ENCODE measurements at regions not wholly inside any gene's neighbourhood (a gene's known extent, or its start where the extent isn't known, plus 50 kb on each side); places are given as distances from the start of the nearest gene placed in this dataset.
"Not testable (repeated sequence)": the region's sequence is repeated elsewhere in the genome, so short reads cannot be mapped to it uniquely, and the experiment has no call there.

GRCh38 chr2:208929894-208930427 is 493.9 kb upstream of the MAP2 start:
- no peak for DNase-seq (ENCODE audit: low spot score)

DNA sequence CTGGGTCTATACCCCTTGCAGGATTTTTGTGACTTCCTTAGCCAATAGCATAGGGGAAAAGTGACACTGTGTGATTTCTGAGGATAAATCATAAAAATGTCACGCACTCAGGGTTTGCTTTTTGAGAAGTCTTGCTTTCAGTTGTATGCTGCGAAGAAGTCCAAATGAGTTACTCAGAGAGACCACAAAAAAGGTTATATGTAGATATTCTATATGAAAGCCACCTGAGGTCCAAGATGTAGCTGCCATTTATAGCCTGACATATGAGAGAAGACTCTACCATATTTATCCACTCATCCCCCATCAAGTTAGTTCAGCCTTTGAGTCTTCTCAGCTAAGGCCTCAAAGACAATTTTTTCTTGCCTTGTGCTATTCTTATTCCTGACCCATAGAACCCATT is 488.3 kb upstream of the MAP2 start:
- DNase-seq (ENCODE audit: low spot score): no peak

- DNase-seq (ENCODE audit: low spot score): no peak
These were observed 486.3 kb upstream of the MAP2 start for GRCh38 chr2:208937521-208937920.

DNA sequence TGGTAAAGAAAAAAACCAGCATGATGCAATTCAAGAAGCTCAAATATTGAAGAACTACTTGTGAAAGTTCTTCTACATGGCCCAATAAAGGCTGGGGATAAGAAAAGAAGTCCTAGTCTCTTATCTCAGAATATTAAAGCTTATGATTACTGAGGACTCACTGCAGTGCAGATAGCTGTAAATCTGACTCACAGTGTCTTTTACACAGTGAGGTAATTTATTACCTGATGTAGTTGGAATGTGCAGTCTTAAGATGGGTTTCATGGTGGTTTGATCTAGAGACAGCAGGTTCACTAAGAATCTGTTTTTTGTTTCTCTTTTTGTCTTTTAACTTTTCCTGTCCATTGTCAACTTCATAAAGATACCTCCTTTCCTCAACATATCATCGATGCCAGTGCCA is 484.0 kb upstream of the MAP2 start:
- DNase-seq (ENCODE audit: low spot score): no peak

- no peak for DNase-seq (ENCODE audit: low spot score)
These were observed 478.1 kb upstream of the MAP2 start for GRCh38 chr2:208945719-208946256.

DNA sequence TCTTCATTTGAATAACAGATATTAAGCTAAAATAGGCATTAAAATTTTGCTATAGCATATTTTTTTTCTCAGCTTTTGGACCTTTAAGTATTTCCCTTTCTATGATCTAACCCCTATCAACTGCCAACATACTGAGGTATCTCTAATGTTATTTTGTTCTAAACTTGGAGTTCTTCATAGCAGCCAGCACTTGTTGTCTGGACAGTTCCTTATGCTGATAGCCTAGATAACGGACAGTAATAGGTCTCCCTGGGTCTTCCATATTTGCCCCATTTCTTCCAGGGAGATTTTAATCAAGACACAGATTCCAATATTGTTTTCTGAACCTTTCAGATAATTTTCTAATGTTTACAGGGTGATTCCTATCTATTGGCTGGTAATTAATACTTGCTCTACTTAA is 475.8 kb upstream of the MAP2 start:
- no peak for DNase-seq (ENCODE audit: low spot score)

- no peak for DNase-seq (ENCODE audit: low spot score)
These were observed 453.8 kb upstream of the MAP2 start for GRCh38 chr2:208970070-208970469.

DNA sequence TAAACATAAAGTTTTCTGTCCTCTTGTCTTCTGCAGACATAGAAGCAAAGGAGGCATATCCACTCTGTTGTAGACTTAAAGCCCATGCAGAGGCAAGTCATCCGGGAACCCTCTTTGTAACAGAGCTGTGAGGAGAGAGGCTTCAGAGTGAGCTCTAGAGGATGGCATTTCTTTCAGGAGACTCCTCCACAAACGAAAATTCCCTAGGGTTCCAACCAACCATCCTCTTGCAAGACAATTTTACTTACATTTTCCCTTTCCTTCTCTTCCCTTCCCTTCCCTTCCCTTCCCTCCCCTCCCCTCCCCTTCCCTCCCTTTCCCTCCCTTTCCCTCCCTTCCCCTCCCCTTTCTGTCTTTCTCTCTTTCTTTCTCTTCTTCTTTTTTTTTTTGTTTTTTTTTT is 446.3 kb upstream of the MAP2 start:
- no peak for DNase-seq (ENCODE audit: low spot score)

- no peak for DNase-seq (ENCODE audit: low spot score)
These were observed 444.9 kb upstream of the MAP2 start for GRCh38 chr2:208978946-208979345.

GRCh38 chr2:208980321-208980720 is 443.5 kb upstream of the MAP2 start:
- DNase-seq (ENCODE audit: low spot score): no peak

DNA sequence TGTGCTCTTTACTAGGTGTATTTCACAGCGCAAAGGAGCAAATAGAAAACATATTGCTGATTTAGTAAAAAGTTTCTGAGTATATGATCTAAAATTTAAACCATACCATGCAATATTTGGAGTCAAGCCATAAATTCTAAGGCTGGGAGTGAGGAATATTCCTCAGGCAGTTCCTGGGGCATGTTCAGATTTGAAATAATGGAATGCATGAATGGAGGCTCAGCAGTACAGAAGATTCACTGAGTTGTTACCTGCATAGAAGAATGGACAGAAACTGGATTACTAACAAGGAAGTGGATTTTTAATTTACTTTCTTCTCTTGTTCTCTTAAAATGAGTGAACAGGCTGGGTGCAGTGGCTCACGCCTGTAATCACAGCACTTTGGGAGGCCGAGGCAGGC is 441.0 kb upstream of the MAP2 start:
- DNase-seq (ENCODE audit: low spot score): no peak

DNA sequence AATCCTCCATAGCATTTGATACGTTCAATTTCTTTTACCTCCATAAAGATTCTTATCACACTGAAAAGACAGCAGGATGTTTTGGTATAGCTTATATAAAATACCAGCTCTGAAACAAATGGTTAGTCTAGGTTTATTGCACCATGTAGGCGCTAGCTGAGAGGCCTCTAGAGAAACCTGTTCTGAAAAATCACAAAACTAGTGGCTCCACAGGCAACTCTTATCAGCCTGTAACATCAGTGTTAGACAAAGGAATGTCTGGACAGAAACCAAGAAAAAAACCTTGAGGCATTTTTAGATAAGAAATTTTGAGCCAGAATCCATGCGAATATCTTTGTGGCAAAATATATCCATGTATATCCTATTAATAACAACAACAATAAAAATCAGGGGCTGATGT is 440.4 kb upstream of the MAP2 start:
- no peak for DNase-seq (ENCODE audit: low spot score)

DNA sequence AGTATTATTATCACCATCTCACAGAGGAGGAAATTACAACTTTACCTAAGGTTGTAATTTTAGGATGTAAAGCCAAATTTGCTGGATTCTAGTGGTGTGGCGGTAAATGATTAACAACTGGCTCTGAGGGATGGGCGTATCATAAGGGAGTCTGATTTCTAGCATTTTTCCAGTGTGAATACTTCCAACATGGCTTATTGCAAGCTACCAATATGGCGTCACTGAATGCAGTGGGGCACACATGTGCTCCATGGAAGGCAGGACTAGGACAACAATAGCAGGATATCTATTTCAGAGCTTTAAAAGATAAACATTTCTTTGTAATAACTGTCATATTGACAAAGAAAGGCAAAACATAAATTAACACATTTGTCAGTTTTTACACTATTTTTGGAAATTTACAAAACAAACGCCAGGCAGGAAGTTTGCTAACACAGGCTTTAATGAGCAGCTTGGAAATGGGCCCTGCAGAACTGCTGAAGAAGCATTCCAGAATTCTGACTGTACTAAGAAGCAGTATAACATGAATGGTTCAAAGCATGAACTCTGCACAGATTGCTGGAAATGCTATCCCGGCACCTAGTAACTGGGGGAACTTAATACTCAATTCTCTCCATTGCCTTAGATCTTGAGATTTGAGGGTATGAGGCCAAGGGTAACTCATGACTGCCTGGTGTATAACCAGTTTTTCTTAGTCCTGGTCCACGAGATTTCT is 439.3 kb upstream of the MAP2 start:
- DNase-seq (ENCODE audit: low spot score): no peak

DNA sequence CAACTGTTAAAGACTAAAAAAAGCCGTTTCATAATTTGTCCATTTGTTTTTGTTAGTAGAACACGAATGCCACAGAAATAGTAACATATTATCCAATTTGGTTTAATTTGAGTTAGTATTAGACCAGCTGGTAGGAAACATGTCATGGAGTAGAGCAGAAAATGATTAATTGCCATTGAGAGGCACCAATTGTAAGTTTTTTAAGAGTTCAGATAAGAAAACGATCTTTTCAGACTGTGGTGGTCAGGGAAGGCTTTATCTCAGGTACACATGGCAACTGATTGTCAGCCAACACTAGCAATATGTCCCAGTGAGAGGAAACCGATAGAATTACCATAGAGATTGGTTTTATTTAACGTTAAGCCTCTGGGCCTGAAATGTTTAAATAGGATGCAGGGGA is 438.2 kb upstream of the MAP2 start:
- no peak for DNase-seq (ENCODE audit: low spot score)

DNA sequence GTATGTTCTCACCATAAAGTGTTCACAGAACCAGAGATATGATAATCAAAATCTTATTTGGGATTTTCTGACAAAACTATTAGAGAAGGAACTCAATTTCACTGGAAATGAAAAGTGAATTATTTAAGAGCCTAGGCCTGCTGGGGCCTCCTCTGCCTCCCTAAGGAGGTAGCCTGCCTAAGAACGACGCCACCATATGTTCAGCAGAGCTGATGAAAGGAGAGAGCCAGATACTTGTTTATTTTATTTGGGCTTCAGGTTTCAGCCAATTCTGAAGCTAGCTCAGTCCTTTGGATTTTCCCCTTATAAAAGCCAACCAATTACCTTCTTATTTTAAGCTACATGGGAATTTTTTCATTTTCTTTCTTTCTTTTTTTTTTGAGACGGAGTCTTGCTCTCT is 433.1 kb upstream of the MAP2 start:
- no peak for DNase-seq (ENCODE audit: low spot score)

GRCh38 chr2:208999911-209000310 is 423.9 kb upstream of the MAP2 start:
- DNase-seq (ENCODE audit: low spot score): no peak

- DNase-seq (ENCODE audit: low spot score): no peak
These were observed 421.8 kb upstream of the MAP2 start for GRCh38 chr2:209002054-209002453.

- no peak for DNase-seq (ENCODE audit: low spot score)
These were observed 418.5 kb upstream of the MAP2 start for GRCh38 chr2:209005371-209005770.

DNA sequence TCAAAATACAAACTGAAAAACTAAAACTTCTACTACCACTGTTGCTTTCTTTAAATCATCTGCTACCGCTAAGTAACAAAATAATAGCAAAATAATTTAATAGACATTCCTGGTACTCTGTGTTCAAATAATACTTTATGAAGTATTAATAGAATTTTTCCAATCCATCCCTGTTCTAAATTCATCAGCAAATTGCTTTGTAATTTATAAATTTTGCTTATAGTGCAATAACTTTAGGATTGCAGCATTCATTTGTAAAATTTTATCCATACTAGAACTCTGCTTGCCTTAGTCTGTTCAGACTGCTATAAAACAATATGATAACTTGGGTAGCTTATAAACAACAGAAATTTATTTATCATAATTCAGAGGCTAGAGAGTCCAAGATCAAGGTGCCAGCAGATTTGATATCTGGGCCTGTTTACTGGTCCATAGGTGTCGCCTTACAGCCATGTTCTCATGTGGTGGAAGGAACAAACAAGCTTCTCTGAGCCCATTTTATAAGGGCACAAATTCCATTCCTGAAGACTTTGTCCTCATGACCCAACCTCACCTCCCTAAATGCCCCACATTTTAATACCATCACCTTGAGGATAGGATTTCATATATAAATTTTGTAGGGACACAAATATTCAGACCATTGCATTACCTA is 415.1 kb upstream of the MAP2 start:
- no peak for DNase-seq (ENCODE audit: low spot score)

DNA sequence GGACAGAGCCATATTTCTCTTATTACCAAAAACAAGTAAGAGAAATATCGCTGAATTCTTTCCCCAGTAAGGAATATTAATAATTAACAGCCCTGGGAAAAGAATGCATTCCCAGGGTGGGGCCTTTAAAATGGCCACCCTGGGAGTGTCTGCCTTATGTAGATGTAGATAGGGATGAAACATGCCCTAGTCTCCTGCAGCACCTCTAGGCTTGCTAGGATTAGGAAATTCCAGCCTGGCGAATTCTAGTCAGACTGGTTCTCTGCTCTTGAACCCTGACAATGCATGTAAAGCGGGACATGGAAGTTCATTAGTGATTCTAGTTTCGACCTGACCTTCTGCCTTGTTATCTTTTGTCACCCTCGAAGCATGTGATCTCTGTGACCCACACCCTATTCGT is 405.2 kb upstream of the MAP2 start:
- DNase-seq (ENCODE audit: low spot score): not testable (repeated sequence)

- no peak for DNase-seq (ENCODE audit: low spot score)
These were observed 394.6 kb upstream of the MAP2 start for GRCh38 chr2:209029249-209029648.

GRCh38 chr2:209044307-209044706 is 379.5 kb upstream of the MAP2 start:
- no peak for DNase-seq (ENCODE audit: low spot score)

DNA sequence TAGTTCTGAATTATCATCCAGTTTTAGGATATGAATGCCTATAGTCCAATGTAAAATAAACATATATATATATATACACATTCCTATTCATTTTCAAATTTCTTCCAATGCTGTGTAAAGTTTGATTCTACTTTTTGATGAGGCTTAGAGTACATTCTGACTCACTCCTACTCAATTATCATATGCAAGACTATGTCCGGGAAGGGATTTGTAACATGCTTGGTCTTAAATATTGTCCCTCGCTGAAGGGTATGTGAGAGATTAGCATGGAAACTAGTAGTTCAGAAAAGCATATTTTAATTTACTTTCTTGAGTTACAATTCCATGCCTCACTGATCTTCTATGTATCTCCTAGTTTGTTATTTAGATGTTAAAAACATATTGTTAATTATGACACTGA is 377.7 kb upstream of the MAP2 start:
- DNase-seq (ENCODE audit: low spot score): no peak

DNA sequence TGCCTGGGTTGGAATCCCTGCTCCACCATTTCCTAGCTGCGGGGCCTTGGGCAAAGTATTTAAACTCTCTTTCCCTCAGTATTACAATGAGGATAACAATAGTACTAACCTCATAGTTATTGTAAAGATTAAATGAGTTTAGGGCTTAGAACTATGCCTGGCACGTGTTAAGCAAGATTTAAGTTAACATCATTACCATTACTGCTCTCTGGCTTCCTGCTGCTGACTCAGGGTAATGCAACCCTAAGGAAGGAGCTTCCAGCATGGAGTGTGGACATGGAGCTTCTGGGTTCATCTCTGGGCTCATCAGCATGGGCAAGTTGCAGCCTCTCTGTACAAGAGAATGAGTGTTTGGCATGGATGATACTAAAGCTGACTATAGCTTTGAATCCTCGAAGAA is 374.2 kb upstream of the MAP2 start:
- no peak for DNase-seq (ENCODE audit: low spot score)

Data from HuH-7.5 (cell line).